Urinary bladder (tissue), 3 donors: ENCODE measurements at regions not wholly inside any gene's neighbourhood (a gene's known extent, or its start where the extent isn't known, plus 50 kb on each side); places are given as distances from the start of the nearest gene placed in this dataset.
A peak's percentile ranks its signal among the peaks of the same experiment; 100 is the strongest.
"Not testable (repeated sequence)": the region's sequence is repeated elsewhere in the genome, so short reads cannot be mapped to it uniquely, and the experiment has no call there.

Experiments used
- DNase-seq: peaks from one replicate; pipeline ENCODE4 v3.0.0-alpha.2; 2015; ENCODE audit errors: extremely low spot score
- H3K27ac ChIP-seq: one replicate; pipeline ENCODE4 v1.5.1; 2013; ENCODE audit warnings: low read depth, mild to moderate bottlenecking, moderate library complexity
- H3K36me3 ChIP-seq: one replicate; pipeline ENCODE4 v1.6.1; 2013; ENCODE audit warnings: mild to moderate bottlenecking, moderate library complexity; ENCODE audit not compliant: insufficient read depth
- H3K4me1 ChIP-seq: one replicate; pipeline ENCODE4 v1.6.1; 2013; ENCODE audit warnings: mild to moderate bottlenecking, moderate library complexity; ENCODE audit not compliant: insufficient read depth
- H3K4me3 ChIP-seq: one replicate; pipeline ENCODE4 v1.5.1; 2013; ENCODE audit warnings: low read depth, low read length
- WGBS: extraction: QIAGEN DNeasy Blood & Tissue Kit; methylation state at CpG from one replicate; pipeline ENCODE4 v1.1.7; 2013; 5-methylcytosine and 5-hydroxymethylcytosine counted together
- donor health status: healthy with polysubstance abuse.
- donor health status: healthy.

DNA sequence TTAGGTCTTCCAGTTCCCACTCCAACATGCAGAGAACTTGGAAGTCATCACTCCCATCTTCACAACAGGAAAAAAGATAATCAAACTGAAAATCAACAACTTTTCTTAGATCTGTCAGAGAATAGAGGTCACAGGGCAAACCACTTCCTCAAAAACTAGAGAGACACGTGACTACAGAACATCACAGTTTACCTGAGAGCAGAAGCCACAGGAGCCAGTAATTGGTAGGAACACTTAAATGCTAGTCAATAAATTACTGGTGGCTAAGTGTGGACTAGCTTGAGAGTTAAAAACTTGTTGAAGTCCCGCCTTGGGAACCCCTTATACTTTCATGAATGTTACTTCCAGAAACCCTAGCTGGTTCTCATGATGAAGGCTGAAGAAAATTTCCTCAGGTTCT is 81.1 kb downstream of the THSD1 start:
- 53% methylated on average over 2 of the region's 2 CpGs for WGBS
- not testable (repeated sequence) for H3K4me1 ChIP-seq, DNase-seq, H3K4me3 ChIP-seq, H3K27ac ChIP-seq, H3K36me3 ChIP-seq

DNA sequence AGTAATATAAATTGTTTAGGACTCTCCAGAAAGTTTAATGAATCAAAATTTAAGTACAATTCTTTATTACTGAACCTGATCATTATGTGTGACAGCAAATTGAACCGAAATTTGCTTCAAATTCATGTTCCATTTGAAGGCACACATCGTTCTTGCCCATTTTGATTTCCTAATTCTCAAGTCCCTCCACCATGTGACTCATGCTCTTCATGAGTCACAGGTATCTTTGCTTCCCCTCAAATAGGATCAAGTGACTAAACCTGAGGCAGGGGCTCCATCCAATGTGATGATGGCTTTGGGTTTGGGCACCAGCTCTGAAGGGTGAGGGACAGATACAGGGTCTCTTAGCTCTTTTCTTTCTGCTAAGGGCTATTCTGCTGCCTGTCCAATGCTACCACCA is 86.1 kb downstream of the THSD1 start:
- no peaks in the 10 kb centered on the region for H3K4me1 ChIP-seq
- no peaks in the 10 kb centered on the region for H3K36me3 ChIP-seq
- WGBS, result 72% methylated on average over 2 of the region's 2 CpGs
- H3K27ac ChIP-seq, result no peak overlapping the region
- H3K4me3 ChIP-seq, result no peak overlapping the region
- no peak for DNase-seq

DNA sequence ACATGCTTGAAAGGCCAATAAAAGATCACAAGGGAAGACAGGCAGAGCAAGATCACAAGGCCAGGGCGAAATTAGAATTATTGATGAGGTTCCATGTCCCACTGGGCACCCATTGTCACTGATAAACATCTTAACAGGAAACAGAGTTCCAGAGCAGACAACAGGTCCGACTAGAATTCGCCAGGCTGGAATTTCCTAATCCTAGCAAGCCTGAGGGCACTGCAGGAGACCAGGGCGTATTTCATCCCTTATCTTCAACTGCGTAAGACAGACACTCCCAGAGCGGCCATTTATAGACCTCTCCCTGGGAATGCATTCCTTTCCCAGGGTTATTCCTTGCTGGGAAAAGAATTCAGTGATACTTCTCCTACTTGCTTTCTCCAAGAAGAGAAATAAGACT is 96.1 kb downstream of the THSD1 start:
- H3K4me3 ChIP-seq, DNase-seq, H3K36me3 ChIP-seq, H3K27ac ChIP-seq, H3K4me1 ChIP-seq: not testable (repeated sequence)
- WGBS, result 62% methylated on average over 6 of the region's 6 CpGs

DNA sequence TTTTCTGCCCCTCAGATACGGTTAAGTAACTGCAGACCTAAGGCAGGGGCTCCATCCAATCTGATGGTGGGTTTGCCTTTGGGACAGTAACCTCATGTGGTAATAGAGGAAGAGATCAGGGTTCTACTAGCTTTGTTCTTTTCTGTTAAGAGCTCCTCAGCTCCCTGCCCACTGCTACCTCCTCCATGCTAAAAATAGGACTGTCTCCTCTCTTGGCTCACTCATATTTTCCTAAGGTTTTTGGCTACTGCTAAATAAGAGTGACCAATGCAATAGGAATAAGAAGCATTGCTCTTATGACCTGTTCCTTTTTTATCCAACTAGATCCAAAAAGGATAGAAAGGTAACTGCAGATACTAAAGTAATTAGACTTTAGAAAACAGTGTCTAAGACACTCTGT is 99.6 kb downstream of the THSD1 start:
- not testable (repeated sequence) for H3K4me3 ChIP-seq, DNase-seq, H3K4me1 ChIP-seq, H3K36me3 ChIP-seq, H3K27ac ChIP-seq
- WGBS, result no CpG with 5 or more reads among the region's 1 CpG

DNA sequence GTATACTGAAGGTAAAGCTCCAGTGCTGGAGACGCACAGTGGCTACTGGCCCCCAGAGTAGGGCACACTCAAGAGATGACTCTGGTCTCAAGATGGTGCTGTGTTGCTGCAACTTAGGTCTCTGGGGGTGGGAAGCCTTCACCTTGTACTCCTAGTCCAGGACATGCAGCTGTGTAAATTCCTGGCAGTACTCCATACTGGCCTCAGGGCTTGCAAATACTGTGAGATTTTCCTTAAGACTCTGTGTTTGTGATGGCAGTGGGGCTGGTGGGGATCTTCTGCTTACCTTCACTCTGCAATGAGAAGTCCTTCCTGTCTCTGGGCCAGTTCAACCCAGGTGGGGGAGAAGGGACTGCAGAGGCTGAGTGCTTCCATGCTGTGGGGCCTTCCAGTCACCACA is 102.9 kb downstream of the THSD1 start:
- H3K36me3 ChIP-seq, H3K27ac ChIP-seq, DNase-seq, H3K4me1 ChIP-seq, H3K4me3 ChIP-seq: not testable (repeated sequence)
- WGBS, result 98% methylated on average over 1 of the region's 1 CpG

DNA sequence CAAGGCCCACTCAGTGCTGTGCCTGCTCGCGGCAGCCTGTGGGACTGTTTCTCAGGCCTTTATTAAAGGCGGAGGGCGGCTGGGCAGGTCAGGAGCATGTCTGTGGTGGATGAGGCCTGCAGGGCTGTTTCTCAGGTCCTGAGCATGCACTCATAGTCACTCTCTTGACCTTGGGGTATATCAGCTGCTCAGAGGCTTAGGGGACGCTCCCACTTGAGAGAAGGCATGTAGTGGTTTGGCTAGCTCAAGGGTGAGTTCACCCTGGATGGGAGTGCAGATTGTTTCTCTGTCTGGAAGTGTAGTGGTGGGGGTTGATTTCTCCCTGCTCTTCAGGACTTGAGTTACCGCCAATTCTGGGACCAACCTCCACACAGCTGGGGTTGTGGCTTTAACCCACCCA is 103.3 kb downstream of the THSD1 start:
- not testable (repeated sequence) for H3K36me3 ChIP-seq, DNase-seq, H3K27ac ChIP-seq, H3K4me3 ChIP-seq, H3K4me1 ChIP-seq
- WGBS, result 76% methylated on average over 2 of the region's 6 CpGs

DNA sequence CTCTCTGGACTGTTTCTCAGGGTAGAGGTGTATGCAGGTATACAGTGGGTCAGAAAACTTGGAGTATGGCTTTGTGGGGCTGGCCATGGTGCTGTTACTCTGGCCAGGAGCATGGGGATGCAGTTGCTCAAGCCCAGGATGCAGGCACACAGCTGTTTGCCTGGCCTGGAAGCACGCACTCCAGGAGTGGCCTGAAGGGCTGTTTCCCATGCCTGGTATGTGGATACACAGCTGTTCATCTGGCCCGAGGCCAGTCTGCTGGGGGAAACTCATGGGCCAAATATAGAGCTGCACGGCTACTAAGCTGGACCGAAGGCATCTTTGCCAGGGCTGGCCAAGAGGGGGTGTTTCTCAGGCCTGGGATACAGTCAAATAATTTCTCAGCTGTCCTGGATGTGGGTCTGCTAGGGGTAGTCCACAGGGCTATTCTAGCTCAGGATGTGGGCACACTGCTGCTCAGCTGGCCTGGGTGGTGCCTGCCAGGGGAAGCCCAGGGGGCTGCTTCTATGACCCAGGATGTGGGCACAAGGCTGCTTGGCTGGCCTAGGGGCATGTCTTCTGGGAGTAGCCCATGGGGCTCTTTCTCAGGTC is 104.1 kb downstream of the THSD1 start:
- H3K36me3 ChIP-seq, H3K4me1 ChIP-seq, H3K27ac ChIP-seq, DNase-seq, H3K4me3 ChIP-seq: not testable (repeated sequence)
- 90% methylated on average over 4 of the region's 4 CpGs for WGBS

DNA sequence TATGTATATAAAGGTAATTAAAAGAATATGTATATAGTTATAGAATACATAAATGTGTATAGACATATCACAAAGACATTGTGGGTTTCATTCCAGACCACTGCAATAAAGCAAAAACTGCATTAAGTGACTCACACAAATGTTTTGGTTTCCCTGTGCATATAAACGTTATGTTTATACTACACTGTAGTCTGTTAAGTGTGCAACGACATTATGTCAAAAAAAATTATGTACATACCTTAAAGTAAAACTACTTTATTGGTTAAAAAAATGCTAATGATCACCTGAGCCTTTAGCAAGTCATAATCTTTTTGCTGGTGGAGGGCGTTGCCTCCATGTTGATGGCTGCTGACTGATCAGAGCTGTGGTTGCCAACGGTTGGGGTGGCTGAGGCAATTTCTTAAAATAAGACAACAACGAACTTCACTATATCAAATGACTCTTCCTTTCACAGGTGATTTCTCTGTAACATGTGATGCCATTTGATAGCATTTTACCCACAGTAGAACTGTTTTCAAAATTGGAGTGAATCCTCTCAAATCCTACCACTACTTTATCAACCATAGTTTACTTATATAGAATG is 107.8 kb downstream of the THSD1 start:
- H3K4me1 ChIP-seq, H3K36me3 ChIP-seq, H3K27ac ChIP-seq, DNase-seq, H3K4me3 ChIP-seq: not testable (repeated sequence)
- 55% methylated on average over 5 of the region's 5 CpGs for WGBS

DNA sequence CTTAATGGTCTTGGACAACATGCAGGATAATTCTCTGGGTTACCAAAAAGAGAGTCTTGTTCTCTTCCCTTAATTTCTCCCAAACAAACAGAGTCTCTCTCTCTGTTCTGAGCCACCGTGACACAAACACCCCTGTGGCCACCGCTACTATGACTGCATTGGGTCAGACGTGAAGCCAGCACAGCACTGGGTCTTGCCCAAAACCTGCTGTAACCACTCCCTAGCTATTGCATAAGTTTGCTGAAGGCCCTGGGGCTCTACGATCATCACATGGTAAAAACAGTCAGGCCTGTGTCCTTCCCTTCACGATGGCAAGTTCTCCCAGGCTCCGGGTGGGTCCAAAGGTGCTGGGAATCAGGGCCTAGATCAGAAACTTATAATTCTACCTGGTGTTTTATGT is 117.1 kb downstream of the THSD1 start:
- WGBS, result 96% methylated on average over 2 of the region's 6 CpGs
- H3K4me1 ChIP-seq, DNase-seq, H3K36me3 ChIP-seq, H3K27ac ChIP-seq, H3K4me3 ChIP-seq: not testable (repeated sequence)

DNA sequence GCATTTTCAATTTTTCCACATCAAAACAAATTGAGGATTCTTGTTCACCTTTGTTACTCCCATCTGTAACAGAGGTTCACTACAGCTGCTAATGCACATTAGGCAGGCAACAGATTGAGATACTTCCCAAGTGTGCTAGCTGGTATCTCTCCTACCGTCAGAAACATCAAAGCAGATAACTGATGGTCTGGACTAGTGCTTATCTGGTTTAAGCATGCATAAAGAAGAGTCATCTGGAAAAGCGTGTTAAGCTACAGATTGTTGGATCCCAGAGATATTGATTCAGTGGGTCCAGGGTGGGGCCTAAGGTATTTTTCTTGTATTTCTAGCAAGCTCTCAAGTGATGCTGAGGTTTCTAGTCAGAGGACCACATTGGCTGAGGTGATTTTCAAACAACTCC is 122.0 kb upstream of the NEK3 start:
- not testable (repeated sequence) for H3K27ac ChIP-seq, H3K36me3 ChIP-seq, H3K4me3 ChIP-seq, H3K4me1 ChIP-seq, DNase-seq
- 61% methylated on average over 2 of the region's 2 CpGs for WGBS

DNA sequence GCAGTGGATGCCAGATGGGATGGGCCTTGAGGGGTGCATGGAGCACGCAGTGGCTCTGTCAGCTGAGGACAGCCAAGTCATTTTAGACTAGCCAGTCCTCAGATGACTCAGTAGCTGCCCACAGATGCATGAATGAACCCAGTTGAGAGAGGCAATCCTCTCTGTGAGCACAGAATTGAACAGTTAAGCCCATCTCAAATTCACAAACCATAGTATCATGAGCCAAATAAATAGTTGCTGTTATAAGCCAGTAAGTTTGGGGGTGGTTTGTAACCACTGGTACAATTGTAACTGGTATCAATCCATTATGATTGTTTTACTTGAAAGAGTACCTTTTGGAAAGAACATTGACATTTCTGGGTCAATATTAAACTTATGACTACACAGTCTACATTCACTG is 120.0 kb upstream of the NEK3 start:
- not testable (repeated sequence) for H3K27ac ChIP-seq

DNA sequence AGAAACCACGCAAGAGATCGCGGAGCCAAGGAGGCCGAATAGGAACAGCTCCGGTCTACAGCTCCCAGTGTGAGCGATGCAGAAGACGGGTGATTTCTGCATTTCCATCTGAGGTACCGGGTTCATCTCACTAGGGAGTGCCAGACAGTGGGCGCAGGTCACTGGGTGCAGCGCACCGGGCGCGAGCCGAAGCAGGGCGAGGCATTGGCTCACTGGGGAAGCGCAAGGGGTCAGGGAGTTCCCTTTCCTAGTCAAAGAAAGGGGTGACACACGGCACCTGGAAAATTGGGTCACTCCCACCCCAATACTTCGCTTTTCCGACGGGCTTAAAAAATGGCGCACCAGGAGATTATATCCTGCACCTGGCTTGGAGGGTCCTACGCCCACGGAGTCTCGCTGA is 94.9 kb upstream of the NEK3 start:
- H3K36me3 ChIP-seq, H3K4me1 ChIP-seq, H3K4me3 ChIP-seq, DNase-seq, H3K27ac ChIP-seq: not testable (repeated sequence)
- WGBS, result 94% methylated on average over 24 of the region's 24 CpGs

More for the DNA sequence above, 120.0 kb upstream of the NEK3 start:
- not testable (repeated sequence) for H3K36me3 ChIP-seq, H3K4me3 ChIP-seq, DNase-seq, H3K4me1 ChIP-seq
- WGBS, result no CpG with 5 or more reads among the region's 1 CpG

DNA sequence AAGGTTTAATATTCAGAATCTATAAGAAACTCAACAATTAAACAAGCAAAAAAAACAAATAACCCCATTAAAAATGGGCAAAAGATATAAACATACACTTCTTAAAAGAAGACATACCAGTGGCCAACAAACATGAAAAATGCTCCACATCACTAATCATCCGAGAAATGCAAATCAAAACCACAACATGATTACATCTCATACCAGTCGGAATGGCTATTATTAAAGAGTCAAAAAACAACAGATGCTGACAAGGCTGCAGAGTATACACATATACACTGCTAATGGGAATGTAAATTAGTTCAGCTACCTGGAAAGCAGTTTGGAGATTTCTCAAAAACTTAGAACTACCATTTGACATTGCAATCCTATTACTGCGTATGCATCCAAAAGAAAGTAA is 81.4 kb upstream of the NEK3 start:
- 87% methylated on average over 3 of the region's 3 CpGs for WGBS
- not testable (repeated sequence) for H3K4me3 ChIP-seq, H3K27ac ChIP-seq, DNase-seq, H3K36me3 ChIP-seq, H3K4me1 ChIP-seq

DNA sequence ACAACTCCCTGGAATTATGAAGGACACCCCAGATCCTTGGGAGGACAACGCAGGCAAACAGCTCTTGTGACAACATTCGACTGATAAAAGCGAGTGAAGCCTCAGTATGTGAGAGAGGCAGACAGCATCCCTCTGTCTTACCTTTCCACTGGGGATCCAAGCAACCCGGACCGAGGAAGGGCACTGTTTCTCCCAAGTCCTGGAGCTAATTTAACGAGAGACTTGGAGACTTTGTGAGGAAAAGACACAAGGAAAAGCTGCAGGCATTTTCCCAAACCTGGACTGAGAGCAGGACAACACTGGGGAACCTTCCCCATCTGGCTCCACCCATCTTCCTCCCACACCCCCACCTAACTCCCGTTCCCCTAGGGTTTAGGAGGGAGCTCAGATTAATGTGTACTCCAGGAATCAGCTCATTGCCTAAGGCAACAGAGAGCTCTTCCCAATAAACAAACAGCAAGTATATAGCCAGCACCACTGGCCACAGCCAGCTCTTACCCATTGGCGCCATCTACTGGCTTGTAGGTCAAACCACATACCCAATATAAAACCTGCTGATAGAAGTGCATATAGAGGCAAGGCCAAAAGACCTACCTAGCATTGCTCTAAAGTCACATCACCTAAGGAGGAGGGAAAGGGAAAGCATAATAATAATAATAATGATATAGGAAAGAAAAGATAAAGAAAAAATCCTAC is 76.7 kb upstream of the NEK3 start:
- WGBS, result 5% methylated on average over 4 of the region's 8 CpGs
- peak; percentile 7 for DNase-seq
- not testable (repeated sequence) for H3K36me3 ChIP-seq, H3K27ac ChIP-seq, H3K4me3 ChIP-seq, H3K4me1 ChIP-seq
